ENCODE measurements at regions not wholly inside any gene's neighbourhood (a gene's known extent, or its start where the extent isn't known, plus 50 kb on each side); places are given as distances from the start of the nearest gene placed in this dataset.

GRCh38 chr21:15355066-15355465, 290.3 kb upstream of the NRIP1 start:
- Histone ChIP-seq H4K5ac (ENCODE audit: insufficient read length, low read depth, low read length) (no peak overlapping the region), H2BK20ac (ENCODE audit: low read depth, low read length, poor library complexity, severe bottlenecking) (no peak overlapping the region), H3K9ac (ENCODE audit: extremely low read depth, insufficient read length, low read length) (no peak overlapping the region), H4K91ac (ENCODE audit: insufficient read length, low read depth, low read length) (no peak overlapping the region), H2BK120ac (ENCODE audit: low read depth, low read length, poor library complexity, severe bottlenecking) (no peak overlapping the region), H3K56ac (ENCODE audit: insufficient read length, low read depth, low read length) (no peak overlapping the region), H3K79me1 (ENCODE audit: insufficient read depth, low read depth, low read length, poor library complexity, severe bottlenecking) (no peaks in the 10 kb centered on the region), H3K4me1 (ENCODE audit: insufficient read depth, low read length) (no peaks in the 10 kb centered on the region), H2BK15ac (ENCODE audit: low read depth, low read length) (no peak overlapping the region), H3K4ac (ENCODE audit: low read depth, low read length) (no peak overlapping the region), H3T11ph (ENCODE audit: low read length) (no peak overlapping the region), H3K14ac (ENCODE audit: insufficient read depth, low read length) (no peak overlapping the region), H3K27ac (ENCODE audit: insufficient read length, low read depth, low read length) (no peak overlapping the region), H2AFZ (ENCODE audit: low read length) (no peak overlapping the region), H4K20me1 (ENCODE audit: control insufficient read depth, insufficient read depth, insufficient read length) (no peaks in the 10 kb centered on the region), H2BK5ac (ENCODE audit: insufficient read length, low read length) (no peak overlapping the region), H3K27me3 (ENCODE audit: insufficient read depth, low read length) (no peaks in the 10 kb centered on the region), H2BK12ac (ENCODE audit: insufficient read length, low read depth, low read length) (no peak overlapping the region), H3K23ac (ENCODE audit: insufficient read length, low read depth, low read length) (no peak overlapping the region), H3K79me2 (ENCODE audit: insufficient read depth, low read length) (no peaks in the 10 kb centered on the region), H3K4me2 (ENCODE audit: insufficient read depth, insufficient read length, low read length) (no peak overlapping the region), H3K18ac (ENCODE audit: insufficient read length, low read depth, low read length) (no peak overlapping the region), H4K8ac (replicated peaks; ENCODE audit: insufficient read length, low read depth, low read length) (no peak overlapping the region), H3K9me3 (ENCODE audit: control insufficient read depth, low read depth, low read length) (no peaks in the 10 kb centered on the region), H2AK5ac (ENCODE audit: insufficient read length, low read length) (no peak overlapping the region), H3K23me2 (ENCODE audit: insufficient read length, low read depth, low read length, poor library complexity, severe bottlenecking) (no peaks in the 10 kb centered on the region)
- peaks cover 8% of the 10 kb centered on the region in 2 experiments; a peak in 2 of 4 replicates for H3K4me1 Mint-ChIP-seq
- 100% methylated on average over 4 of the region's 6 CpGs for WGBS (ENCODE audit: extremely low coverage, insufficient read length, low lambda C conversion rate)
- no peaks in the 10 kb centered on the region for H3K9me3 Mint-ChIP-seq
- H3K27ac Mint-ChIP-seq, result no peak overlapping the region
- no peak overlapping the region for H3K4me3 Mint-ChIP-seq
- TF ChIP-seq CTCF (conservative IDR thresholded peaks at IDR 0.05), result no peak
- H3K27me3 Mint-ChIP-seq (ENCODE audit: low read depth), result no peaks in the 10 kb centered on the region
- H3K36me3 Mint-ChIP-seq (ENCODE audit: insufficient read depth in 1 of 3, low read depth in 3 of 3), result no peaks in the 10 kb centered on the region; a peak in 1 of 7 replicates
- DNase-seq, result no peak
